GM18867 (cell line): ENCODE measurements at regions not wholly inside any gene's neighbourhood (a gene's known extent, or its start where the extent isn't known, plus 50 kb on each side); places are given as distances from the start of the nearest gene placed in this dataset.
"Not testable (repeated sequence)": the region's sequence is repeated elsewhere in the genome, so short reads cannot be mapped to it uniquely, and the experiment has no call there.

ENCODE experiments used
- ATAC-seq: cut with Tn5 transposase; IDR thresholded peaks from one replicate; pipeline ENCODE4 v1.9.1; 2021; ENCODE audit warnings: mild to moderate bottlenecking, moderate library complexity; ENCODE audit not compliant: unreplicated experiment

DNA sequence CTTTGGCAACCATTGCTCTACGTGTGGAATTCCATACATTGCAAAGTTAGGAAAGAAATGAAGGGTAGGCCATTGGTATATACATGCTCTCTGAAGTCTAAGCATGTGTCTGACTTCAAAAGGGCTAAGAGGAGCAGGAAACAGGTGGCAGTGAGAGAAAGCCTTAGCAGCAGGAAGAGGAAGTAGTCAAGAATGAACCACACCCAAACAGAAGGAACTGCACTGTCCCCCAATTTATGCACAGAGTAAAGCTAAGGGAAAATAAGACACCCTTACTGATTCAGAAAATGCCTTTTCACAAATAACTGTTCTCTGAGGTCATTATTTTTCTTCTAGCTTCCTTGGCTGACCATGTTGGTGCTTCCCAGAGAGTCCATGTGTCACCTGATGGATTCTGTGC, 575.4 kb downstream of the NTRK3 start:
- ATAC-seq, result no peak

DNA sequence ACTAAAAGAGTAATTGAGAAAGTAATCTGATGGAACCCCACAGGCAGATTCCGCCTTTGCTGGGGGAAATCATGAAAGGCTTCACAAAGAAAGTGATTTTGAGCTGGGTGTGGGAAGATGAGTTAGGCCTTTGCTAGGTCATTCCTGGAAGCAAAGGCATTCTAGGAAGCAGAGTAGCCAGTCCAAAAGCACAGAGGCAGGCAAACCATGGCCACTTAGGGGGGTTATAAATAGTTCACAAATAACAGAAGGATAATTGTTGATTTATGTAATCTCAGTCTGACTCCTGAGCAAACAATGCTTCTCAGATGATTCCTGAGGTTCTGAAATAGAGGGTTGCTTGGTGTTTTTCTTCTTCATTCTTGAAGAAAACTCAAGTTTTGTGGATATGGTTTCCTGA, 576.3 kb downstream of the NTRK3 start:
- no peak for ATAC-seq

DNA sequence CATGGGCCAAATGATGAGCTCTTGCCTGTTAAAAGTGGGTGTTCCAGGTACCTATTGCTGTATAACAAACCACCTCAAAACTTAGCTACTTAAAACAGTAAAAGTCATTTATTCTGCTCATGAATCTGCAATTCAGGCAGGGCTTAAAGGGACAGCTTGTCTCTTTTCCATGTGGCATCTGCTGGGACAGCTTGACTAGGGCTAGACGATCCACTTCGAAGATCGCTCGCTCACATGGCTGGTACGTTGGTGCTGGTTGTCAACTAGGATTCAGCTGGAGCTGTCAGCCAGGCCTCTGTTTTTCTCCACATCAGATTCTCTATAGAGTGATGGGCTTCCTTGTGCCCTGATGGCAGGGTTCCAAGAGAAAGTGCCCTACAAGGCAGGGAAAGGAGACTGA, 581.3 kb downstream of the NTRK3 start:
- ATAC-seq, result no peak

DNA sequence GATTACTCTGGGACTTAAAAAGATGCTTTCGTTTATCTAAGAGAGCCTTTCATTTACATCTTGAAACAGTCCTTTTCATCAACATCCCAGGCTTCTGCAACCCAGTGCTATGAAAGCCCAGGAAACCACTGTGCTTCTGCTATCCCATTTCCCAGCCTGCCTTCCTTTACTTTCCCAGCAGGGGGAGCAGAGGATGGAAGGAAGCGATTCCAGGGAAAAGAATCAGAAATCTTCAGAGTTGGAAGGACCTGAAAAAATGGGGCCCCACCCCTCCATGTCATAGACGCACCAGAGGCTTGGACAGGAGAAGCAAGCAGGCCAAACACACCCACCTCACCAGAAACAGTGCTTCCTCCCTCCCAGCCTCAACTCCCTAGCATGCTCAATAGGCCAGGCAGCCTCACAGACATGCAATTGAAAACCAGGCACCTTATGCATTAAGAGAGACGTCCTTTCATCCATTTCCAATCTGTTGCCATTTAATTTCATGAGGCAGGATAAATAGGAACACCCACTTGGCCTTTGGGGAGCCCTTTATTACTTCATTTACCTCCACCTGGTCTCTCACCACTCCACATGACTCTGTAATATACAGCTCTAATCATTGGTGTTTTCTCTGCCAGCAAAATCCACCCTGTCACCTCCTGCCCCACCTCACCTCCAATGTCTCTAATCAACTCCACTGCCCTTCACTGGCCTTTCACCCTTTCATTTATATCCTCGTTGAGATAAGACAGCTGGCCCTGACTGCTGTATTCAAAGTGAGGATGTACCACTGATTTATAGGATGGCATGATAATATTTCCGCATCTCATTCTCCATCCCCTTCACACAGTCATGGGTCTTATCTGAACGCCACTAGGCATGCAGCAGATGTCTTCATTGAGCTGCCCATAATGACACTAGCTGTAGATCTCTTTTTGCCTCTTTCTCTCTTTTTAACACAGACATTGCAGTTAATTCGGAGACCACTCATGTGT, 583.9 kb downstream of the NTRK3 start:
- no peak for ATAC-seq

DNA sequence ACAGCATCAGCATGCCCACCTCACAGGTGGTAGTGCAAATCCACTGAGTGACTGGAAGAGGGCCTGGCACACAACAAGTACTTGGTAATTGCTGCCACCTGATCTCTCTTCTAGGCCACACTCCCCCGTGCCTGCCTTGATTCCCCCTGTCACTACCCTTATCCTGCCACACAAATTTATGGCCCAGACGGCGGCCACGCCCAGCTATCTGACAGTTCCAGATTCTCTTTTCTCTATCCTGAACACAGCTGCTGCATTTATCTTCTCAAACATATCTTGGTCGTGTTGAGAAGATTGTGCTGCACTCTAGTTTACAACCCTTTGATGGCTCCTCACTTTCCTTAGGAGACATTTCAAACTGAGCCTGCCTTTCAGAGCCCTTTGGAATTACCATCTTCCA, 585.2 kb downstream of the NTRK3 start:
- ATAC-seq, result no peak

DNA sequence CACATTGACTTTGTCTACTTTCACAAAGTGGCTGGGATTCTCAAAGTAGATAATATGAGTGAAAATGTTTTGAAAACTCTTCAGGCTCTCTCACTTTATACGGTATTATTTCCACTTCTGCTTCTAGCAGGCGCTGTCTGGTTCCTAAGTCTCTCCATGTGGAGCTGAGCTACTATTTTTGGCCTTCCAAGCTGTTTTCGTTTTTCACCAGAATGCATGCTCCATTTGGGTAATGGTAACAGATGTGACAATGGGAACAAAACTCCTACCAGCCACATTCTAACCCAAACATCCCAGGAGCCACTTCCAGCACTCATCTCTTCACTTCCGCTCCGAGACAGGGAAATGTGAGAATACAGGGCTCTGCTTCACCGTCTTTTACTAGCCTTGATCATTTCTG, 586.7 kb downstream of the NTRK3 start:
- ATAC-seq, result no peak

DNA sequence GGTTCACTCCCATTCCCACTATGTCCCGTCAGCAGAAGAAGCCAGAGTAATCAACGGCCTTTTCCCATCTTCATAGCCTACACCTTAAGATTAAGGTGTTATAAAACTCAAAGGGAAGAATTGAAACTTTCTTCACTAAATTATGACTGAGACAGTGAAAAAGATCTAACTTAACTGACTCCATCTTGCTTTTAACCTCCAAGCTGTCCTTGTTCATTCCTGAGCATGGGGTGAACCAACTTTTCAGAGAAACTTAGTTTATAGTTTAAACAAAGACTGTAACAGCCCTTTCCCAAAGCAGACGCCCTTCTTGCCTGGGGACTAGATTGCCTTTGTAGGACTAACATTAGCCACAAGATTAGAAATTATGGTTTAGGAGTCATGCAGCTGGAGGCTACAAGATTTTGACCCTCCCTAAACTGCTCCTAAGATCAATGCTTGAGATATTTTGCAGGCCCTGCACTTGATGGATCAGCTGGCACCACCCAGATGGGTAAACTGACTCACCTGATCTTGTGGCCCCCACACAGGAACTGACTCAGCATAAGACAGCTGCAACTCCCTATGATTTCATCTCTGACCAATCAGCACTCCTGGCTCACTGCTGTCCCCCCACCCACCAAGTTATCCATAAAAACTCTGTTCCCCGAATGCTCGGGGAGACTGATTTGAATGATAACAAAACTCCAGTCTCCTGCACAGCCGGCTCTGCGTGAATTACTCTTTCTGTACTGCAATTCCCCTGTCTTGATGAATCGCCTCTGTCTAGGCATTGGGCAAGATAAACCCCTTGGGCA, 587.6 kb downstream of the NTRK3 start:
- ATAC-seq, result not testable (repeated sequence)

DNA sequence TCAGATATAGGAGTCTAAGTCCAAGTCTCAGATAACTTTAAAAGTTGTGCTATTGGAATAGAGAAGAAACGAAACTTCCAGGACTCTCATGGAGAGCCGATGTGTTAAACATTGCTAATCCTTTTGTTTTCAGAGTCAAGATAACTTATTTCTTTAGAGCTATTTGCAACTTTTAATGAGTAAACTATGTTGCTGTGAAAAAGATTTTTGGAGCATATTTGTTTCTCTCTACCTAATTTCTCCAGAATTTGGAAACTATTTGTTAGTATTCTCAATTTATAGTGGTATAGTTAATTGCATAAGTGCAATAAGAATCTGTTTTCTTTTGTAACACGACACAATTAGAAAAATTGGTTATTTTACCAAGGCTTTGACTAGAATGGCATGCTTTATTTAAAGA, 588.9 kb downstream of the NTRK3 start:
- ATAC-seq, result no peak

DNA sequence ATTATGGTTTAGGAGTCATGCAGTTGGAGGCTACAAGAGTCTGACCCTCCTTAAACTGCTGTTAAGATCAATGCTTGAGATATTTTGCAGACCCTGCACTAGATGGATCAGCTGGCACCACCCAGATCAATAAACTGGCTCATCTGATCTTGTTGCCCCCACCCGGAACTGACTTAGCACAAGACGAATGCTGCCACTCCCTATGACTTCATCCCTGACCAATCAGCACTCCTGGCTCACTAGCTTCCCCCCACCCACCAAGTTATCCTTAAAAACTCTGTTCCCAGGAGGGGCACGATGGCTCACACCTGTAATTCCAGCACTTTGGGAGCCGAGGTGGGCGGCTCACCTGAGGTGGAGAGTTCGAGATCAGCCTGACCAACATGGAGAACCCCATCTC, 594.0 kb downstream of the NTRK3 start:
- no peak for ATAC-seq

DNA sequence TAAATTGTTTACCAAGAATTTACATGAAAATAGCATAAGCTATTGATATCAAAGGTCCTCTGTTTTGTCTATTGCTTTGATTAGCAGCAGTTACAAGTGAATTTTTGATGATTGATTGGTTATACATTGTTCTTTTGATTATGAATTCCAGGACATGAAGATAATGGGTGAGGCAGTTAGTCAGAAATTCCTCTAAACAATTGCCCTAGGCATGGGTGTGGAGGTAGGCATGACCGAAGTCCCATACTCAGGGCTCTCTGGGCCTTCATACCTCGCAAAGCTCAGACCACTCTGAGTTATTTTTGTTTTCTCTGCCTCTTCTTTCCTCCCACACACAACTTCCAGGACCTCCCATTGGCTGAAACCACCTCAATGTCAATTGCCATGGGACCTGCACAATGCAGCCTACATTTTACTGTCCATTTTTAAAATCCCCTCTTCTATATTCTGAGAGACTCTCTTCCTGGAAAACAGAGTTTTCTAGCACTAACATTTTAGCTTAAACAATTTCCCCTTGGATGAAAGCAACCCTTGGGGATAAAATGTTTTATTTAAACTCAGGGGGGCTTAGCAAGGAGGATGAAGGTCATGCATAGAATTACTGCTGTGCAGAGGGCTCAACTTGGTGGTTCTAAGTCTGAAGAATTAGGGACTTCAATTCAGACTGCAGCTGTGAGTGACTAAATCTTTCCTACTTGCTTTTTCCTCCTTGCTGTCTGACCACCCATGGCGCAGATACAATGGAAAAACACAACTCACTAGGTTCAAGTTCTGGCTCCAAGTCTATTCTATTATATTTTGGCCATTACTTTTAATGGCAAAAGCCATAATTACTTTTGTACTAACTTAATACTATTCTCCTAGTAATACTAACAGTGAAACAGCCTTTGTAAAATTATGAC, 594.8 kb downstream of the NTRK3 start:
- no peak for ATAC-seq

DNA sequence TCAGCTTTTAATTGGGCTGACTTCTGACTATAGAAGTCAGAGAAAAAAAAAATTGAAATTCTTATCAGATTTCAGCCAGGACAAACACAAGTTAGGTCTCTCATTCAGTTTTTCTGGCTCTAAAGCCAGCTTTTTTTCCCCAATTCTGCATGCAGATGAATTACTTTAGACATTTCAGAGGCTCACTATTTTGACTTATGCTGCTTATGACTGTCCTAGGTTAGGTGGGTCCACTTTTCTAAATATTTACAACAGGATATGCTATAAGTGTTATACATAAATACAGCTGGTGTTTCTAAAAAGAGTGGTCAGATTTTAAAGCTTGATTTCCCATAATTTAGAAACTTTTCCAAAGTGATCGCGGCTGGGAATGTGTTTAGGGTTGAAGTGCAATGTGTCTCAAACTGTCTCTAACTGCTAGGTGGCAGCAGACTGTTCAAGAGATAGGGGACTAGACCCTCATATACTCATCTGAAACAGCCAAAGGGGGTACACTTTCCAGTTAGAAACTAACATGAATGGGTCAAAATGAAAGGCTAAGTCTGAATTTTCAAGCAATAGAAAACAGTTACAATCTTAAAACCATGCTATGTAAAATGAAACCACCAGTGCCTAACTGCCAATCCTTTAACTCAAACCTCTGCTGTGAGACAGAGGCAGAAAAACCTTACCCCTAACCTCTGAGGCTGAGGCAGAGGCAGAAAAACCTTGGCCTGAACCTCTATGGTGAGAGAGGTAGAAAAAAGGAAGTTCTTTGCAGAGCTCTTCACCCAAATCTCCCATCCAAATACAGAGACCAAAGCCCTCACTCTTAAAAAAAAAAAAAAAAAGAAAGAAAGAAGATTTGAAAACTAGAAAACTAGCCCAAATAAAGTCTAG, 596.0 kb downstream of the NTRK3 start:
- ATAC-seq, result no peak

DNA sequence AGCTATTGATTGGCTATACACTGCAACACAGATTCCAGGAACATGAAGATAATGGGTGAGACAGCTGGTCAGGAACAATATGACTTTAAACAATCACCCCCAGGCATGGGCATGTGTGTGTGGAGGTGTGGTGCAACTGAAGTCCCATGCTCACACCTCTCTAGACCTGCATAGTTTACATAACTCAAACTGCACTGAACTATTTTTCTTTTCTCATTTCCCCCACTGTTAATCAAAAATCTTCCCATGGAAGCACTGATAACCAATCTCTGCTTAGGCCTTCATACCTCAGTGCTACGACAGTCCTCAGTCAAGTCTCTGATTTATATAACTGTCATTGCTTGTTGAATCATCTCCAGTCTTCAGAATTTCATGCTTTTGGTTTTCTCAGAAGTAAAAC, 600.2 kb downstream of the NTRK3 start:
- ATAC-seq, result no peak

DNA sequence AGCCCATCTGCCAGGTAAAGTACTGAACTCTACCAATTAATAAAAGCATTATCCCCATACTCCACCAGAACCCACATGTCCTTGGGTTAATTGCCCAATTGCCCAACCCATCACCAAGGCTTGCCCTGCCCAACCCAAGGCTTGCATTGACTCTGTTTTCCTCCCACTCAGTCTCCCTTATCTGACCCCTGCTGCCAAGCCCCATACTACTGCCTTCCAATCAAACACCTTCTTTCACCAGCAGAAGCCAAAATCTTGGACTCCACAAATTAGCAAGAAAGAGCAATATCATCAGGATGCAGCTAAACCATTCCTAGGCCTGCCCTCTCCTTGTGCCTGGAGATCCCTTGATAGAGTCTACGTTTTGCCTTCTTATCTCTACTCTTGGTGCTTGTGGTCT, 602.9 kb downstream of the NTRK3 start:
- ATAC-seq, result no peak

DNA sequence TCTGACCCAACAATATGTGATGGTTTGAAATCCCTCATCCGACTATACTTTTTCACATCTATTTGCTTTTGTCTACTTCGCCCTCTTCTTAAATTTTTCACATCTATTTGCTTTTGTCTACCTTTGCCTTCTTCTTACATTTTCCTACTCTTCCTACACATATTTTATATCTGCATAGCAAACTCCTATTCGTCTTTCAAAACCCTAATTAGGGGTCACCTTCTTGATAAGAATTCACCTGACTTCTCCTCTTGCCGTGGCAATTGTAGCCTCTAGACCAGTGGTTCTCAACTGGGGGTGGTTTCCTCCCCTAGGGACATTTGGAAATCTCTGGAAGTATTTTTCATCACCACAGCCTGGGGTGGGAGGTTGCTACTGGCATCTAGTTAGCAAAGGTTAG, 607.4 kb downstream of the NTRK3 start:
- ATAC-seq, result no peak

DNA sequence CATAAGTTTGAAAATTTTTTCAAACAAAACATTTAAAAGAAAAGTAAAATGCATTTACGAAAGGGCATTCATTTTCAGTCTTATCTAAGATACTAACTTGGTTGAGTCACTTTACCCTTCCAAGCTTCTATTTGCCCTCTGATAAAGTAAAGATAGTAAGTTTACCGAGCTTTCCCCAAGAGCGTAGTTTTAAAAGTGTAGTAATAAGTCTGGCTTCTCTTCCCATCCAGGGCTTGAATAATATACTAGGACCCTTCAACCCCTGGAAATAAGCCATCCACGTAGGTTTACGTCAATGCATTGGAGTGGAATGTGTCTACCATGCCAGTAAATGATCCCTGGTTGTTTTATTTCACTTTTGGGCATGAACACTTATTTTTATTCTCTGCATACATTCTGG, 608.3 kb downstream of the NTRK3 start:
- no peak for ATAC-seq

DNA sequence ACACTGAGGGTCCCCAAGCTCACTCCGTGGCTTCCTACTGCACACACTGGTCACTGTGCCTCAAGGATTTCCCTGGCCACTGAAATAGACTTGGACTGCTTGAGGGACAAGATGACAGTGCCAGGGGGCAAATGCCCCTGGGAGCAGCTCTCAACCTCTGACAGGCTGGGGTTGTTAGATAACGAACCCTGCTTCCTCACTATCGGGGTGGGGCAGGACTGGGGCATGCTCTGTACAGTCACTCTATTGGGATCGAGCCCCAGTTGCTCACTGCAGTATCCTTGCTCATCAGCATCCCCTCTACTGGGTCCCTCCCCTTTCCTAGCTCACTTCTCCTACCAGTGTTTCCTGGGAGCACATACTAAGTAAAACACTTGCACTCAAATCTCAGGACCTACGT, 610.8 kb downstream of the NTRK3 start:
- ATAC-seq, result no peak

DNA sequence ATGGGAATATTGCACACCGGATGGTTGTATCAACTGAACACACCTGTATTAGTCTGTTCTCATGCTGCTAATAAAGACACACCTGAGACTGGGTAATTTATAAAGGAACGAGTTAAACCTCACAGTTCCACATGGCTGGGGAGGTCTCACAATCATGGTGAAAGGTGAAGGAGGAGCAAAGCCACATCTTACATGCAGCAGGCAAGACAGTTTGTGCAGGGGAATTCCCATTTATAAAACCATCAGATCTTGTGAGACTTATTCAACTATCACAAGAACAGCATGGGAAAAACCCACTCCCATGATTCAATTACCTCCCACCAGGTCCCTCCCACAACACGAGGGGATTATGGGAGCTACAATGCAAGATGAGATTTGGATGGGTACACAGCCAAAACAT, 613.5 kb downstream of the NTRK3 start:
- not testable (repeated sequence) for ATAC-seq

DNA sequence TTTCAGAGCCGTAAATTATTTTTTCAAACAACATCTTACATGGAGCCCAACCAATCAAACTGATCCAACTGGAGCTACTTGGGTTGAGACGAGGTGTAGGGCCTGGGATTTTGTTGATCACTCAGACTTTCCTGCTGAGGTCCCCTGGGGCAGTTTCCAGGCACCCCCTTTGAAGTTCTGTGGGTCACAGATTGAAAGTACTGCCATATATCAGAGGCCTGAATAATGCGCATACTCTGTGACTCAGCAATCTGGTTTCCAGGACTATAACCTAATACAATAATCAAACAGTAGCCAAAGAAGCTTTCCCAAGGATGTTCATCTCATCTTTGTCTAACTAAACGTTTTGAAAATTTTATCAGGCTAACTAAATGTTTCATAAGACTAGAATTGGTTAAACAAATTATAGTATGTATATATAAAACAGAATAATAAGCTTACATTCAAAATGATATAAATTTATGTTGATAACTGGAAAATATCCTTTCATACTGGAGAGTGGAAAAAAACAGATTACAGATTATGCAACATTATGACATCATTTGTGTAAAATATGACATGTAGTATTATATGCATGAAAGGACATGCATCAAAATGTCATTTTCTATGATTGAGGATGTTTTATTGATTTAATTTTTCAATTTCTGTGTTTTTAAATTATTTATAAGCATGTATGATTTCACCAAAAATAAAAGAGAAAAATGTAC, 617.1 kb downstream of the NTRK3 start:
- ATAC-seq, result no peak

DNA sequence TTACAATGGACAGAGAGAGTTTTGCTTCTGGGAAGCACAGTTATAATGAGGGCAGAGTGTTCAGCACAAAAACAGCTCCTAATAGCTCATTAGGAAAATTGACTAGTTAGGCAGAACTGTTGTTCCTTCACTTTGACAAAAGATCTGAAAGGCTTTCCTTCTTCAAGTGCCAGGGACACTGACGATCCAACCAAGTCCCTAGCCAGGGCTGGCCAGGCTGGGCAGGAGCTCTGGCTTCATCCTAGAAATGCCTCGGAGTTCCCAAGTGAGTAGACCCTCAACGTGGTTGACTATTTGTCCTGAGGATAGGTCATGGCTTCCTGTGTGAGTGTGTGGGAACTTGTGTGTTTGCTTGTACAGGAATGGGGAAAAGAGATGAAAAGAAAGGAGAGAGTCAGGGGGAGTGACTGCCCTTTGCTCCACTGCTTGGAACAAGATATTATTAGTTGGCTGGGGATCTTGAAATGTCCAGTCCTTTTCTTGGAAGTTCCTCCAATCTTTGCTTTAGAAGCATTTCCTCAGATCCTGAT, 617.9 kb downstream of the NTRK3 start:
- no peak for ATAC-seq
